IMR-90 (cell line): ENCODE measurements at regions not wholly inside any gene's neighbourhood (a gene's known extent, or its start where the extent isn't known, plus 50 kb on each side); places are given as distances from the start of the nearest gene placed in this dataset.

Experiments
- ATAC-seq: fragments of 200-7000 bp; cut with Tn5 transposase; 2 replicates; pipeline ENCODE4 v1.9.1; 2020; ENCODE audit warnings: low read depth, mild to moderate bottlenecking, moderate library complexity
- BruUV-seq: library from RNA; stranded (reverse); fragments of 400-500 nt; replicated peaks from 2 replicates; lab custom pipeline; 2021; lab: Mats Ljungman, UMichigan
- CTCF ChIA-PET: fragments of 300-600 bp; formaldehyde crosslinking; extraction: SDS; loops from one replicate; lab custom pipeline; 2021; ENCODE audit warnings: antibody characterized with exemption; lab: Yijun Ruan, JAX
- POLR2A ChIA-PET: fragments of 300-600 bp; sonication (Branson Sonifier 250); formaldehyde crosslinking; loops from one replicate; lab custom pipeline; 2022; ENCODE audit warnings: antibody characterized with exemption; ENCODE audit not compliant: unreplicated experiment; lab: Charles Lee
- DNase-seq: peaks from one replicate; pipeline ENCODE4 v3.0.0; 2013
- H2AFZ ChIP-seq: replicated peaks from 2 replicates; pipeline ENCODE3; 2013; ENCODE audit warnings: low read length, mild to moderate bottlenecking; ENCODE audit not compliant: poor library complexity
- H2AK5ac ChIP-seq: 2 replicates; pipeline ENCODE4 v1.6.1; 2013; ENCODE audit warnings: low read depth, low read length, inconsistent platforms
- H2AK9ac ChIP-seq: replicated peaks from 2 replicates; pipeline ENCODE3; 2013; ENCODE audit warnings: mild to moderate bottlenecking, low read depth, low read length, moderate library complexity; ENCODE audit not compliant: poor library complexity
- H2BK120ac ChIP-seq: 2 replicates; pipeline ENCODE4 v1.6.1; 2013; ENCODE audit warnings: low read depth, low read length, inconsistent platforms
- H2BK15ac ChIP-seq: 3 replicates; pipeline ENCODE4 v1.6.1; 2013; ENCODE audit warnings: low read depth, low read length, inconsistent platforms
- H2BK20ac ChIP-seq: 2 replicates; pipeline ENCODE4 v1.6.1; 2013; ENCODE audit warnings: low read depth, mild to moderate bottlenecking, inconsistent platforms, low read length, moderate library complexity
- H2BK5ac ChIP-seq: 2 replicates; pipeline ENCODE4 v1.6.1; 2013; ENCODE audit warnings: mild to moderate bottlenecking, low read depth, low read length, inconsistent platforms; ENCODE audit not compliant: poor library complexity, severe bottlenecking
- H3K14ac ChIP-seq: replicated peaks from 2 replicates; pipeline ENCODE4 v1.6.1; 2013; ENCODE audit warnings: low read depth, low read length, inconsistent platforms
- H3K18ac ChIP-seq: 2 replicates; pipeline ENCODE4 v1.6.1; 2013; ENCODE audit warnings: low read depth, low read length, control low read depth
- H3K23ac ChIP-seq: 2 replicates; pipeline ENCODE4 v1.6.1; 2013; ENCODE audit warnings: low read depth, low read length, inconsistent platforms
- H3K27ac ChIP-seq: 2 replicates; pipeline ENCODE4 v1.5.1; 2013; ENCODE audit warnings: mild to moderate bottlenecking, control low read depth, low read length; ENCODE audit not compliant: insufficient read depth
- H3K27me3 ChIP-seq: 2 replicates; pipeline ENCODE4 v1.6.1; 2013; ENCODE audit warnings: low read length; ENCODE audit not compliant: control insufficient read depth, insufficient read depth
- H3K36me3 ChIP-seq: 2 replicates; pipeline ENCODE4 v1.6.1; 2013; ENCODE audit warnings: low read length, mixed read lengths; ENCODE audit not compliant: control insufficient read depth, insufficient read depth
- H3K4ac ChIP-seq: 2 replicates; pipeline ENCODE4 v1.6.1; 2013; ENCODE audit warnings: low read depth, low read length, inconsistent platforms
- H3K4me1 ChIP-seq: 2 replicates; pipeline ENCODE4 v1.6.1; 2013; ENCODE audit warnings: low read length, mixed read lengths; ENCODE audit not compliant: control insufficient read depth, insufficient read depth
- H3K4me2 ChIP-seq: 2 replicates; pipeline ENCODE4 v1.6.1; 2013; ENCODE audit warnings: low read depth, mild to moderate bottlenecking, control low read depth, low read length, moderate library complexity
- H3K4me3 ChIP-seq: 2 replicates; pipeline ENCODE4 v1.5.1; 2013; ENCODE audit warnings: low read depth, mild to moderate bottlenecking, control low read depth, low read length, moderate library complexity; ENCODE audit not compliant: insufficient read depth
- H3K56ac ChIP-seq: 2 replicates; pipeline ENCODE4 v1.6.1; 2013; ENCODE audit warnings: low read length, inconsistent platforms; ENCODE audit not compliant: insufficient read depth; ENCODE audit errors: extremely low read depth
- H3K79me1 ChIP-seq, 2 experiments: 2 replicates each; pipeline ENCODE4 v1.6.1; 2013; ENCODE audit warnings: low read length in 2 of 2, inconsistent platforms in 1 of 2, low read depth in 1 of 2
- H3K9ac ChIP-seq: 2 replicates; pipeline ENCODE4 v1.6.1; 2013; ENCODE audit warnings: low read depth, low read length, control low read depth
- H3K9me1 ChIP-seq: 2 replicates; pipeline ENCODE4 v1.6.1; 2013; ENCODE audit warnings: low read length, inconsistent platforms; ENCODE audit not compliant: insufficient read depth
- H3K9me3 ChIP-seq: 2 replicates; pipeline ENCODE4 v1.6.1; 2013; ENCODE audit warnings: low read length; ENCODE audit not compliant: control insufficient read depth, insufficient read depth
- H4K20me1 ChIP-seq: 2 replicates; pipeline ENCODE4 v1.6.1; 2013; ENCODE audit warnings: low read length, inconsistent platforms; ENCODE audit not compliant: insufficient read depth
- H4K5ac ChIP-seq: 2 replicates; pipeline ENCODE4 v1.6.1; 2013; ENCODE audit warnings: mild to moderate bottlenecking, low read depth, low read length, control low read depth
- H4K8ac ChIP-seq, 2 experiments: 2 replicates each; pipeline ENCODE4 v1.6.1; 2013; ENCODE audit warnings: low read depth in 2 of 2, low read length in 2 of 2, control low read depth in 1 of 2, inconsistent platforms in 1 of 2
- H4K91ac ChIP-seq: 2 replicates; pipeline ENCODE4 v1.6.1; 2013; ENCODE audit warnings: low read depth, low read length, inconsistent platforms; ENCODE audit not compliant: insufficient read depth
- MAZ ChIP-seq: IDR thresholded peaks from 2 replicates; pipeline ENCODE4 v1.6.1; 2012; ENCODE audit warnings: low read depth, mild to moderate bottlenecking, low read length, improper control_type of control experiment, moderate library complexity, borderline replicate concordance
- RAD21 ChIP-seq: IDR thresholded peaks from 2 replicates; pipeline ENCODE4 v1.6.1; 2012; ENCODE audit warnings: low read length, improper control_type of control experiment
- RFX5 ChIP-seq: IDR thresholded peaks from 2 replicates; pipeline ENCODE4 v1.8.0; 2012; ENCODE audit warnings: low read depth, mild to moderate bottlenecking, low read length, moderate library complexity
- WGBS, 2 experiments: methylation state at CpG; one replicate each; pipeline versions ENCODE4 v1.1.5 to v1.1.7; 2013; ENCODE audit warnings: missing lambda C conversion rate in 2 of 2; ENCODE audit not compliant: insufficient read length in 1 of 2; ENCODE audit errors: extremely low coverage in 2 of 2; 5-methylcytosine and 5-hydroxymethylcytosine counted together
- dilution Hi-C: fragments of 300-500 bp; cut with HindIII; formaldehyde crosslinking; loops from one replicate; pipeline ENCODE4 v1.14.3; 2018; ENCODE audit warnings: low sequenced_read_pairs; ENCODE audit not compliant: unreplicated experiment
- in situ Hi-C: fragments of 300-500 bp; cut with MboI; formaldehyde crosslinking; loops from 3 replicates; pipeline ENCODE4 v1.14.3; 2019; ENCODE audit warnings: low sequenced_read_pairs, inconsistent platforms, mixed read lengths
- intact Hi-C: fragments of 100-400 bp; cut with micrococcal nuclease; formaldehyde crosslinking; loops from 2 replicates; pipeline ENCODE4 v1.10.0; 2022
- TF ChIP-seq, protein P1 (sequence below): conservative IDR thresholded peaks from 2 replicates; pipeline ENCODE4 v1.5.1; 2012; ENCODE audit warnings: mild to moderate bottlenecking, low read depth, low read length, improper control_type of control experiment
- TF ChIP-seq, protein P2 (sequence below): fragments of 150-350 bp; IDR thresholded peaks from 2 replicates; pipeline ENCODE4 v1.6.1; 2017; ENCODE audit warnings: mild to moderate bottlenecking, antibody characterized with exemption, low read length, low read depth

DNA sequence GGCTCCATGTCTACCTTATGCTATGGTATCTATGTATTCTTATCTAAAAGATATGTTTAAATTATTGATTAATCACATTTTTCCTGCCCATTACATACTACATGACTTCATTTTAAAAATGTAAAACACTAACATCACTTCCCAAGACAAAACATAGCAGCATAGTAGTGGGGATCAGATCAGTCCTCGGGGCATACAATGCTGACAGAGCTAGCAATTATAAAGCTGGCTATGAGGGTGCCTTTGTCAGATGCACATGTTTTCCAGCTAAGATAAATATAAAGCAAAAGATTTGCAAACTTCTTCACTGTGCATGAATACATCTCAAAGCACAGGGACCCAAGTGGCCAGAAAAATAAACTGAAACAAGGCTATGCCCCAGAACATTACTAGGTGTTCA lies 549.8 kb upstream of the INTU start:
- no TSS peak for BruUV-seq
- DNase-seq (no peak), ATAC-seq (no peak)
- Histone ChIP-seq H3K23ac (no peak overlapping the region), H4K91ac (no peak overlapping the region), H3K14ac (no peak overlapping the region), H2AK5ac (no peak overlapping the region), H3K9me1 (no peaks in the 10 kb centered on the region), H2AK9ac (no peak overlapping the region), H3K4ac (no peak overlapping the region), H3K4me2 (no peak overlapping the region), H3K56ac (no peak overlapping the region), H4K20me1 (no peaks in the 10 kb centered on the region), H3K4me3 (no peak overlapping the region), H3K27ac (no peak overlapping the region), H2AFZ (no peak overlapping the region), H2BK120ac (no peak overlapping the region), H2BK15ac (no peak overlapping the region), H2BK20ac (no peak overlapping the region), H4K5ac (no peak overlapping the region), H3K36me3 (no peaks in the 10 kb centered on the region), H3K79me1 (no peaks in the 10 kb centered on the region), H3K9ac (no peak overlapping the region), H3K18ac (no peak overlapping the region), H4K8ac (no peak overlapping the region), H3K27me3 (no peaks in the 10 kb centered on the region), H2BK5ac (no peak overlapping the region), H3K4me1 (no peaks in the 10 kb centered on the region), H3K9me3 (peaks cover 2% of the 10 kb centered on the region; the same call in 1 of the 2 replicates)
- no CpG with 5 or more reads among the region's 1 CpG for WGBS, 2 experiments
- TF ChIP-seq MAZ (no peak), RAD21 (no peak), RFX5 (no peak)
- TF ChIP-seq, protein P1, sequence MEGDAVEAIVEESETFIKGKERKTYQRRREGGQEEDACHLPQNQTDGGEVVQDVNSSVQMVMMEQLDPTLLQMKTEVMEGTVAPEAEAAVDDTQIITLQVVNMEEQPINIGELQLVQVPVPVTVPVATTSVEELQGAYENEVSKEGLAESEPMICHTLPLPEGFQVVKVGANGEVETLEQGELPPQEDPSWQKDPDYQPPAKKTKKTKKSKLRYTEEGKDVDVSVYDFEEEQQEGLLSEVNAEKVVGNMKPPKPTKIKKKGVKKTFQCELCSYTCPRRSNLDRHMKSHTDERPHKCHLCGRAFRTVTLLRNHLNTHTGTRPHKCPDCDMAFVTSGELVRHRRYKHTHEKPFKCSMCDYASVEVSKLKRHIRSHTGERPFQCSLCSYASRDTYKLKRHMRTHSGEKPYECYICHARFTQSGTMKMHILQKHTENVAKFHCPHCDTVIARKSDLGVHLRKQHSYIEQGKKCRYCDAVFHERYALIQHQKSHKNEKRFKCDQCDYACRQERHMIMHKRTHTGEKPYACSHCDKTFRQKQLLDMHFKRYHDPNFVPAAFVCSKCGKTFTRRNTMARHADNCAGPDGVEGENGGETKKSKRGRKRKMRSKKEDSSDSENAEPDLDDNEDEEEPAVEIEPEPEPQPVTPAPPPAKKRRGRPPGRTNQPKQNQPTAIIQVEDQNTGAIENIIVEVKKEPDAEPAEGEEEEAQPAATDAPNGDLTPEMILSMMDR, result no peak
- TF ChIP-seq, protein P2, sequence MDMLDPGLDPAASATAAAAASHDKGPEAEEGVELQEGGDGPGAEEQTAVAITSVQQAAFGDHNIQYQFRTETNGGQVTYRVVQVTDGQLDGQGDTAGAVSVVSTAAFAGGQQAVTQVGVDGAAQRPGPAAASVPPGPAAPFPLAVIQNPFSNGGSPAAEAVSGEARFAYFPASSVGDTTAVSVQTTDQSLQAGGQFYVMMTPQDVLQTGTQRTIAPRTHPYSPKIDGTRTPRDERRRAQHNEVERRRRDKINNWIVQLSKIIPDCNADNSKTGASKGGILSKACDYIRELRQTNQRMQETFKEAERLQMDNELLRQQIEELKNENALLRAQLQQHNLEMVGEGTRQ, result no peak
- dilution Hi-C loops, result no loop called here
- ChIA-PET CTCF (no interaction called here), POLR2A (no interaction called here)
- intact Hi-C loops, result no loop called here
- in situ Hi-C loops, result no loop called here
